ENCODE measurements at regions not wholly inside any gene's neighbourhood (a gene's known extent, or its start where the extent isn't known, plus 50 kb on each side); places are given as distances from the start of the nearest gene placed in this dataset.

DNA sequence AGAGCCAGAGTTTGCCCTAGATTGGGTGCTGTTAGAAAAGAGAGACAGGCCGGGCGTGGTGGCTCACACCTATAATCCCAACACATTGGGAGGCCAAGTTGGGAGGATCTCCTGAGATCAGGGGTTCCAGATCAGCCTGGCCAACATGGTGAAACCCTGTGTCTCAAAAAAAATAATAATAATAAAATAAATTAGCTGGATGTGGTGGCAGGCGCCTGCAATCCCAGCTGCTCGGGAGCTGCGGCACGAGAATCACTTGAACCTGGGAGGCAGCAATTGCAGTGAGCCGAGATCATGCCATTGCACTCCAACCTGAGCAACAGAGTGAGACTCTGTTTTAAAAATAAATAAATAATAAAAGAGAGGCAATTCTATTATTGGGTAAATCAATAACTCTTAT lies 199.2 kb upstream of the GUCY1A2 start (continued):
- TF ChIP-seq, protein P1, sequence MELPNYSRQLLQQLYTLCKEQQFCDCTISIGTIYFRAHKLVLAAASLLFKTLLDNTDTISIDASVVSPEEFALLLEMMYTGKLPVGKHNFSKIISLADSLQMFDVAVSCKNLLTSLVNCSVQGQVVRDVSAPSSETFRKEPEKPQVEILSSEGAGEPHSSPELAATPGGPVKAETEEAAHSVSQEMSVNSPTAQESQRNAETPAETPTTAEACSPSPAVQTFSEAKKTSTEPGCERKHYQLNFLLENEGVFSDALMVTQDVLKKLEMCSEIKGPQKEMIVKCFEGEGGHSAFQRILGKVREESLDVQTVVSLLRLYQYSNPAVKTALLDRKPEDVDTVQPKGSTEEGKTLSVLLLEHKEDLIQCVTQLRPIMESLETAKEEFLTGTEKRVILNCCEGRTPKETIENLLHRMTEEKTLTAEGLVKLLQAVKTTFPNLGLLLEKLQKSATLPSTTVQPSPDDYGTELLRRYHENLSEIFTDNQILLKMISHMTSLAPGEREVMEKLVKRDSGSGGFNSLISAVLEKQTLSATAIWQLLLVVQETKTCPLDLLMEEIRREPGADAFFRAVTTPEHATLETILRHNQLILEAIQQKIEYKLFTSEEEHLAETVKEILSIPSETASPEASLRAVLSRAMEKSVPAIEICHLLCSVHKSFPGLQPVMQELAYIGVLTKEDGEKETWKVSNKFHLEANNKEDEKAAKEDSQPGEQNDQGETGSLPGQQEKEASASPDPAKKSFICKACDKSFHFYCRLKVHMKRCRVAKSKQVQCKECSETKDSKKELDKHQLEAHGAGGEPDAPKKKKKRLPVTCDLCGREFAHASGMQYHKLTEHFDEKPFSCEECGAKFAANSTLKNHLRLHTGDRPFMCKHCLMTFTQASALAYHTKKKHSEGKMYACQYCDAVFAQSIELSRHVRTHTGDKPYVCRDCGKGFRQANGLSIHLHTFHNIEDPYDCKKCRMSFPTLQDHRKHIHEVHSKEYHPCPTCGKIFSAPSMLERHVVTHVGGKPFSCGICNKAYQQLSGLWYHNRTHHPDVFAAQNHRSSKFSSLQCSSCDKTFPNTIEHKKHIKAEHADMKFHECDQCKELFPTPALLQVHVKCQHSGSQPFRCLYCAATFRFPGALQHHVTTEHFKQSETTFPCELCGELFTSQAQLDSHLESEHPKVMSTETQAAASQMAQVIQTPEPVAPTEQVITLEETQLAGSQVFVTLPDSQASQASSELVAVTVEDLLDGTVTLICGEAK (IDR thresholded peaks at IDR 0.05), result no peak
- TF ChIP-seq, protein P1 (CRISPR knock-in tag; IDR thresholded peaks at IDR 0.05), result no peak
- no peak for TF ChIP-seq ZNF699 (CRISPR knock-in tag; IDR thresholded peaks at IDR 0.05; ENCODE audit: insufficient replicate concordance)
- TF ChIP-seq, protein P2, sequence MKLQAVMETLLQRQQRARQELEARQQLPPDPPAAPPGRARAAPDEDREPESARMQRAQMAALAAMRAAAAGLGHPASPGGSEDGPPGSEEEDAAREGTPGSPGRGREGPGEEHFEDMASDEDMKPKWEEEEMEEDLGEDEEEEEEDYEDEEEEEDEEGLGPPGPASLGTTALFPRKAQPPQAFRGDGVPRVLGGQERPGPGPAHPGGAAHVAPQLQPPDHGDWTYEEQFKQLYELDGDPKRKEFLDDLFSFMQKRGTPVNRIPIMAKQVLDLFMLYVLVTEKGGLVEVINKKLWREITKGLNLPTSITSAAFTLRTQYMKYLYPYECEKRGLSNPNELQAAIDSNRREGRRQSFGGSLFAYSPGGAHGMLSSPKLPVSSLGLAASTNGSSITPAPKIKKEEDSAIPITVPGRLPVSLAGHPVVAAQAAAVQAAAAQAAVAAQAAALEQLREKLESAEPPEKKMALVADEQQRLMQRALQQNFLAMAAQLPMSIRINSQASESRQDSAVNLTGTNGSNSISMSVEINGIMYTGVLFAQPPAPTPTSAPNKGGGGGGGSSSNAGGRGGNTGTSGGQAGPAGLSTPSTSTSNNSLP (IDR thresholded peaks at IDR 0.05; ENCODE audit: borderline replicate concordance, low read depth, low read length), result no peak
- no peak for TF ChIP-seq PTBP1 (IDR thresholded peaks at IDR 0.05; ENCODE audit: low read depth, low read length)
- no peak for TF ChIP-seq NBN (IDR thresholded peaks at IDR 0.05; ENCODE audit: low read depth)
- no peak for TF ChIP-seq RHOXF2B (CRISPR knock-in tag; conservative IDR thresholded peaks at IDR 0.05)
- TF ChIP-seq, protein P3, sequence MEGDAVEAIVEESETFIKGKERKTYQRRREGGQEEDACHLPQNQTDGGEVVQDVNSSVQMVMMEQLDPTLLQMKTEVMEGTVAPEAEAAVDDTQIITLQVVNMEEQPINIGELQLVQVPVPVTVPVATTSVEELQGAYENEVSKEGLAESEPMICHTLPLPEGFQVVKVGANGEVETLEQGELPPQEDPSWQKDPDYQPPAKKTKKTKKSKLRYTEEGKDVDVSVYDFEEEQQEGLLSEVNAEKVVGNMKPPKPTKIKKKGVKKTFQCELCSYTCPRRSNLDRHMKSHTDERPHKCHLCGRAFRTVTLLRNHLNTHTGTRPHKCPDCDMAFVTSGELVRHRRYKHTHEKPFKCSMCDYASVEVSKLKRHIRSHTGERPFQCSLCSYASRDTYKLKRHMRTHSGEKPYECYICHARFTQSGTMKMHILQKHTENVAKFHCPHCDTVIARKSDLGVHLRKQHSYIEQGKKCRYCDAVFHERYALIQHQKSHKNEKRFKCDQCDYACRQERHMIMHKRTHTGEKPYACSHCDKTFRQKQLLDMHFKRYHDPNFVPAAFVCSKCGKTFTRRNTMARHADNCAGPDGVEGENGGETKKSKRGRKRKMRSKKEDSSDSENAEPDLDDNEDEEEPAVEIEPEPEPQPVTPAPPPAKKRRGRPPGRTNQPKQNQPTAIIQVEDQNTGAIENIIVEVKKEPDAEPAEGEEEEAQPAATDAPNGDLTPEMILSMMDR (IDR thresholded peaks at IDR 0.05 in 2 of 3, conservative IDR thresholded peaks at IDR 0.05 in 1 of 3; ENCODE audit: insufficient read depth in 2 of 3, low read depth in 1 of 3, low read length in 3 of 3), result no peak
- TF ChIP-seq NR1H2 (CRISPR knock-in tag; IDR thresholded peaks at IDR 0.05), result no peak
